ENCODE measurements at regions not wholly inside any gene's neighbourhood (a gene's known extent, or its start where the extent isn't known, plus 50 kb on each side); places are given as distances from the start of the nearest gene placed in this dataset.

GRCh38 chr6:119524410-119524809 is 174.8 kb upstream of the MAN1A1 start:
- FAIRE-seq: no peak
- TF ChIP-seq TAF1 (IDR thresholded peaks at IDR 0.05; ENCODE audit: borderline replicate concordance, low read depth, low read length) (no peak), POLR2A (IDR thresholded peaks at IDR 0.05; ENCODE audit: low read depth, low read length) (no peak), POLR2AphosphoS5 (IDR thresholded peaks at IDR 0.05; ENCODE audit: low read depth, low read length) (no peak)

GRCh38 chr6:119523556-119523955 is 174.0 kb upstream of the MAN1A1 start:
- FAIRE-seq: no peak
- TF ChIP-seq POLR2AphosphoS5 (IDR thresholded peaks at IDR 0.05; ENCODE audit: low read depth, low read length): no peak
- TF ChIP-seq TAF1 (IDR thresholded peaks at IDR 0.05; ENCODE audit: borderline replicate concordance, low read depth, low read length): no peak
- no peak for TF ChIP-seq POLR2A (IDR thresholded peaks at IDR 0.05; ENCODE audit: low read depth, low read length)
- DNase-seq (ENCODE audit: insufficient read length): no peak

More at GRCh38 chr6:119524410-119524809, 174.8 kb upstream of the MAN1A1 start:
- no peak for DNase-seq (ENCODE audit: insufficient read length)

DNA sequence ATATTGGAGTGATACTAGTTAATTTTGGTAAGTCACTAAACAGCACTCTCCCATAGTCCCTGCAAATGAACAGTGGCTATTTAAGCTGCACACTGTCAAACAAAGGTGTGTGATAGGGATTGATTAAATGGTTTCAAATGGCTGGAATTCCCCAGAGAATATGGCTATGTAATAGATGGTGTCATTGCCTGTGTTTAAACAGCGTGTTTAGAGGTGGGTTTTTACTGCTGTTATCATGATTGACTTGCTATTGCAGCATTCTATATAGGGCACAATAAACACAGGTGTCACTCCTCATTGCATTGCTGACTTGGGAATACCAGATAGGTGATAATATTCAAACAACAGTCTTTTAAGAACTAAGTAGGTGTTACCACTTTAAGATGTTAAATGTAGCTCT is 171.7 kb upstream of the MAN1A1 start:
- DNase-seq (ENCODE audit: insufficient read length): no peak
- no peak for FAIRE-seq
- TF ChIP-seq TAF1 (IDR thresholded peaks at IDR 0.05; ENCODE audit: borderline replicate concordance, low read depth, low read length) (no peak), POLR2A (IDR thresholded peaks at IDR 0.05; ENCODE audit: low read depth, low read length) (no peak), POLR2AphosphoS5 (IDR thresholded peaks at IDR 0.05; ENCODE audit: low read depth, low read length) (no peak)

DNA sequence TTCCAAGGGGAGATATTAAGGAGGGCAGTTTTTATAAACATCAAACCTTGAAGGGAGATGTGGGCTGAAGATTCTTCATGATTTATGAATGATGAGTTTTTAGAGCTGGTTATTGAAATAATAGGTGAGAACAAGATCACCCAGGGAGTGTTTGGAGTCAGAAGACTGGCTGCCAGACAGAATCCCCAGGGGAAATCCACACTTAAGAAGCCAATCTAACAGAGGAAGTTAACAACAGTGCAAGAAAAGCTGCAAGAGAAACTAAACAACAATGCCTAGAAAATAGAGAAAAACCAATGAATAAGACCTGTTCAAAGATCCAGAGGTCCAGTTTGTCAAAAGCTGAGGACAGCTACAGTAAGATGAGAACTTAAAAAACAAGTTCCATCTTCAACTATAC is 167.9 kb upstream of the MAN1A1 start:
- no peak for TF ChIP-seq POLR2A (IDR thresholded peaks at IDR 0.05; ENCODE audit: low read depth, low read length)
- TF ChIP-seq TAF1 (IDR thresholded peaks at IDR 0.05; ENCODE audit: borderline replicate concordance, low read depth, low read length): no peak
- TF ChIP-seq POLR2AphosphoS5 (IDR thresholded peaks at IDR 0.05; ENCODE audit: low read depth, low read length): no peak
- DNase-seq (ENCODE audit: insufficient read length) (no peak), FAIRE-seq (no peak)

DNA sequence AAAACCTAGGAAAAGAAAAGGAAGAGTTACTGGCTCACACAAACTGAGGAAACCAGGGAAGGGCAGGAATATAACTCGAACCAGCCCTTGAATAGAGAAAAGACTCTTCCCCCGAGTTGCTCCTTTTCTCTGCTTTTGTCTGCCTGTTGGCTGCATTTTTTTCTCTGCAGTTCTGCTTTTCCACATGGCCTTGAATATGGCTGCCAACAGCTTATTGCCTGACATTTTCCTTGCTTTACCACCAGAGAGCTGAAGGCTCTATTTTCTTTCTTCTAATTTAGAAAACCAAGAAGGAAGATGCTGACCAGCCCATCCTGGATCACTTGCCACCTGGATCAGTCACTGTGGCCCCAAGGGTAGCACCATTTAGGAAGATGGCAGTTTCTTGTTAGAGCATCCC is 164.8 kb upstream of the MAN1A1 start:
- FAIRE-seq: no peak
- no peak for TF ChIP-seq POLR2AphosphoS5 (IDR thresholded peaks at IDR 0.05; ENCODE audit: low read depth, low read length)
- TF ChIP-seq POLR2A (IDR thresholded peaks at IDR 0.05; ENCODE audit: low read depth, low read length): no peak
- TF ChIP-seq TAF1 (IDR thresholded peaks at IDR 0.05; ENCODE audit: borderline replicate concordance, low read depth, low read length): no peak

GRCh38 chr6:119511024-119511423 is 161.5 kb upstream of the MAN1A1 start:
- FAIRE-seq: no peak
- TF ChIP-seq POLR2AphosphoS5 (IDR thresholded peaks at IDR 0.05; ENCODE audit: low read depth, low read length) (no peak), TAF1 (IDR thresholded peaks at IDR 0.05; ENCODE audit: borderline replicate concordance, low read depth, low read length) (no peak), POLR2A (IDR thresholded peaks at IDR 0.05; ENCODE audit: low read depth, low read length) (no peak)
- DNase-seq (ENCODE audit: insufficient read length): no peak

More for the DNA sequence above, 164.8 kb upstream of the MAN1A1 start:
- DNase-seq (ENCODE audit: insufficient read length): no peak

DNA sequence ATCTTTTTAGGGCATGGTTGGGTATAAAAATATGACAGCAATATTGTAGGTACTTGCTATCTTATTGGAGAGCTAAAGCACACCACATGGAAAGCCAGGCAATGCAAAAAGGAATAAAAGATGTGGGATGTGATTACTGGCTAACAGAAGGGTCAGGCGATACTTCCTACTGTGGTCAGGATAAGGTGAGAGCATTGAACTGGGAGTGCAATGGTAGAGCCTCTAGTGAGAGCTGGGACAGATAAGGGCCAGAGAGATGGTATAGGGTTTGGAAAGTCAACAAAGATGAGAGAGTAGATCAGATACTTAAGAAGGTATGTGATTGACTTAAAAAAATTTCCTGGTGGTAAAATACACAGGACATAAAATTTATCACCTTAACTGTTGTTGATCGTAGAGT is 160.7 kb upstream of the MAN1A1 start:
- FAIRE-seq (no peak), DNase-seq (ENCODE audit: insufficient read length) (no peak)
- TF ChIP-seq POLR2AphosphoS5 (IDR thresholded peaks at IDR 0.05; ENCODE audit: low read depth, low read length): no peak
- no peak for TF ChIP-seq POLR2A (IDR thresholded peaks at IDR 0.05; ENCODE audit: low read depth, low read length)
- no peak for TF ChIP-seq TAF1 (IDR thresholded peaks at IDR 0.05; ENCODE audit: borderline replicate concordance, low read depth, low read length)

DNA sequence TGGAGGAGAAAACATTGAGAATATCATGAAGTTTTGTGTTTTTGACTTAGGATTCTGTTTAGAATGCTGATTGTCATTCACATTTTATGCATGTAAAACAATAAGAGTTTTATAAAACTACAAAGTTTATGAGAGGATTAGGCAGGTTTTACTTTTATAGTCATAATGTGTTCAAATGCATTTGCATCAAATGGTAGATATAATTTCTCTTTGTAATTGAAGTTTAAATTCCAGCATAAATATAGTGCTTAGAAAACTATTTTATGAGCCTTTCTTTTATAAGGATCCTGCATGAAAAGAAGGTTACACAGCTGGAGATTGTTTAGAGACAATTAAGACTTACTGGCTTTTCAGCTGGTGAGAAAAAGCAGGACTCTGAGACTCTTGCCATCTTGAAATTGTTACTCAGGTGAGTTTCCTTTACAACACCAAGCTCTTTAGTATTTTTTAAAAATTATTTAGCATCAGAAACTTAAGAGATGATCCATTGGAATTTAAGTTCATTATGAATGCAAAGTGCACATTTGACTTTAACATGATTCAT is 157.1 kb upstream of the MAN1A1 start:
- no peak for FAIRE-seq
- TF ChIP-seq POLR2AphosphoS5 (IDR thresholded peaks at IDR 0.05; ENCODE audit: low read depth, low read length) (no peak), POLR2A (IDR thresholded peaks at IDR 0.05; ENCODE audit: low read depth, low read length) (no peak), TAF1 (IDR thresholded peaks at IDR 0.05; ENCODE audit: borderline replicate concordance, low read depth, low read length) (no peak)
- DNase-seq (ENCODE audit: insufficient read length): no peak

- no peak for FAIRE-seq
- TF ChIP-seq TAF1 (IDR thresholded peaks at IDR 0.05; ENCODE audit: borderline replicate concordance, low read depth, low read length): no peak
- no peak for TF ChIP-seq POLR2A (IDR thresholded peaks at IDR 0.05; ENCODE audit: low read depth, low read length)
- no peak for TF ChIP-seq POLR2AphosphoS5 (IDR thresholded peaks at IDR 0.05; ENCODE audit: low read depth, low read length)
- DNase-seq (ENCODE audit: insufficient read length): no peak
These were observed 152.4 kb upstream of the MAN1A1 start for GRCh38 chr6:119501798-119502483.

GRCh38 chr6:119499797-119500196 is 150.2 kb upstream of the MAN1A1 start:
- DNase-seq (ENCODE audit: insufficient read length) (no peak), FAIRE-seq (no peak)
- TF ChIP-seq POLR2AphosphoS5 (IDR thresholded peaks at IDR 0.05; ENCODE audit: low read depth, low read length) (no peak), TAF1 (IDR thresholded peaks at IDR 0.05; ENCODE audit: borderline replicate concordance, low read depth, low read length) (no peak), POLR2A (IDR thresholded peaks at IDR 0.05; ENCODE audit: low read depth, low read length) (no peak)

- FAIRE-seq (no peak), DNase-seq (ENCODE audit: insufficient read length) (no peak)
- TF ChIP-seq POLR2AphosphoS5 (IDR thresholded peaks at IDR 0.05; ENCODE audit: low read depth, low read length) (no peak), POLR2A (IDR thresholded peaks at IDR 0.05; ENCODE audit: low read depth, low read length) (no peak), TAF1 (IDR thresholded peaks at IDR 0.05; ENCODE audit: borderline replicate concordance, low read depth, low read length) (no peak)
These were observed 148.6 kb upstream of the MAN1A1 start for GRCh38 chr6:119497988-119498727.
